Natural killer cell (primary cell): ENCODE measurements at regions not wholly inside any gene's neighbourhood (a gene's known extent, or its start where the extent isn't known, plus 50 kb on each side); places are given as distances from the start of the nearest gene placed in this dataset.

Source experiments
- ATAC-seq, 3 donors: fragments of 150-1000 bp in 2 of 3; fragments of 200-7000 bp in 1 of 3; cut with Tn5 transposase; 1 replicate in 1 of 3; 2 replicates in 2 of 3; pipeline ENCODE4 v1.10.0; 2021; ENCODE audit warnings: mild to moderate bottlenecking in 2 of 3, moderate library complexity in 2 of 3
- DNase-seq, 2 donors: peaks; one replicate each; pipeline versions ENCODE4 v3.0.0 to v3.0.0-alpha.2; 2013 to 2021; ENCODE audit warnings: mixed read lengths in 1 of 2
- H3K27ac ChIP-seq: one replicate; pipeline ENCODE4 v1.5.1; 2013; ENCODE audit warnings: mild to moderate bottlenecking, low read length
- H3K27me3 ChIP-seq: one replicate; pipeline ENCODE4 v1.6.1; 2013; ENCODE audit warnings: low read length; ENCODE audit not compliant: control insufficient read depth, insufficient read depth
- H3K36me3 ChIP-seq: one replicate; pipeline ENCODE4 v1.6.1; 2013; ENCODE audit warnings: low read length; ENCODE audit not compliant: control insufficient read depth, insufficient read depth
- H3K4me1 ChIP-seq: one replicate; pipeline ENCODE4 v1.6.1; 2013; ENCODE audit warnings: low read length; ENCODE audit not compliant: control insufficient read depth, insufficient read depth
- H3K4me3 ChIP-seq: one replicate; pipeline ENCODE4 v1.5.1; 2013; ENCODE audit warnings: low read length
- H3K9me3 ChIP-seq: one replicate; pipeline ENCODE4 v1.6.1; 2013; ENCODE audit warnings: low read length; ENCODE audit not compliant: control insufficient read depth, insufficient read depth
- H3K27ac Mint-ChIP-seq, 2 donors: one replicate each; pipeline ENCODE4 v1.8.0; 2022; ENCODE audit warnings: mild to moderate bottlenecking in 2 of 2, mixed read lengths in 2 of 2, moderate library complexity in 1 of 2
- H3K27me3 Mint-ChIP-seq, 2 donors: one replicate each; pipeline ENCODE4 v1.8.0; 2022; ENCODE audit warnings: low read depth in 2 of 2, mixed read lengths in 2 of 2
- H3K36me3 Mint-ChIP-seq: one replicate; pipeline ENCODE4 v1.8.0; 2022; ENCODE audit warnings: mixed read lengths
- H3K4me1 Mint-ChIP-seq, 2 donors: one replicate each; pipeline ENCODE4 v1.8.0; 2022; ENCODE audit warnings: mixed read lengths in 2 of 2
- H3K4me3 Mint-ChIP-seq: one replicate; pipeline ENCODE4 v1.8.0; 2022; ENCODE audit warnings: mild to moderate bottlenecking, moderate library complexity, mixed read lengths
- H3K9me3 Mint-ChIP-seq, 2 donors: one replicate each; pipeline ENCODE4 v1.8.0; 2022; ENCODE audit warnings: mixed read lengths in 2 of 2
- CTCF ChIP-seq: fragments of 200-600 bp; IDR thresholded peaks from one replicate; pipeline ENCODE4 v1.8.0; 2022; ENCODE audit warnings: antibody characterized with exemption
- WGBS: methylation state at CpG from one replicate; pipeline ENCODE4 v1.1.7; 2013; ENCODE audit warnings: missing lambda C conversion rate; ENCODE audit not compliant: insufficient coverage; 5-methylcytosine and 5-hydroxymethylcytosine counted together
- intact Hi-C: fragments of 100-400 bp; cut with micrococcal nuclease; formaldehyde crosslinking; loops from one replicate; pipeline ENCODE4 v1.14.2; 2022

- no peaks in the 10 kb centered on the region for H3K36me3 Mint-ChIP-seq
- intact Hi-C loops, result no loop called here
- H3K27me3 Mint-ChIP-seq, result peaks cover 13 to 15% of the 10 kb centered on the region in 2 donors
- H3K4me1 Mint-ChIP-seq, result no peaks in the 10 kb centered on the region
- H3K27ac Mint-ChIP-seq, result no peak overlapping the region
- no peak overlapping the region for H3K4me3 Mint-ChIP-seq
- no peak for DNase-seq
- no peaks in the 10 kb centered on the region for H3K27me3 ChIP-seq
- H3K4me1 ChIP-seq, result no peaks in the 10 kb centered on the region
- no peaks in the 10 kb centered on the region for H3K9me3 Mint-ChIP-seq
- no peak for TF ChIP-seq CTCF
- no peak overlapping the region for H3K27ac ChIP-seq
- no peaks in the 10 kb centered on the region for H3K9me3 ChIP-seq
- no peaks in the 10 kb centered on the region for H3K36me3 ChIP-seq
- no peak overlapping the region for H3K4me3 ChIP-seq
- no peak for ATAC-seq
Observed at GRCh38 chr5:74233091-74233490, 407.4 kb downstream of the ENC1 start.

- 79% methylated on average over 2 of the region's 2 CpGs for WGBS
Observed at GRCh38 chr5:74232276-74232675, 408.3 kb downstream of the ENC1 start.

DNA sequence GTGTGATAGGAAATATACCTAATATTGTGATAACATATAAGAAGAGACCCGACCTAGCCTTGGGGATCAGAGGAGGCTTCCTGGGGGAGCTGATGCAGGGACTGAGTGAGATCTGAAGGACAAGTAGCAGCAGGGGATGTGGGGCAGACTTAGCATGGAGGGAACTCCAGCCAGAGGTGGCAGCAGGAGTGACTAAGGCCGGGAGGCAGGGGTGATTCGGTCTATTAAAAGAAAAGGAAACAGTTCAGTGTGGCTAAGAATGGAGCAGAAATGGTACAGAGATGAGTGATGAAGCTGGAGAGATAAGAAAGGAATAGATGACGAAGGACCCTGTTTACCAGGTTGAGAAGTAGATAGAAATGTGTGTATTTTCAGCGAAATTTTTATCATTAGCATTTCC, 408.8 kb downstream of the ENC1 start:
- Histone ChIP-seq H3K27me3 (no peaks in the 10 kb centered on the region), H3K36me3 (no peaks in the 10 kb centered on the region), H3K4me3 (no peak overlapping the region), H3K27ac (no peak overlapping the region), H3K4me1 (no peaks in the 10 kb centered on the region), H3K9me3 (no peaks in the 10 kb centered on the region)
- TF ChIP-seq CTCF, result no peak
- no peaks in the 10 kb centered on the region for H3K4me1 Mint-ChIP-seq
- H3K27me3 Mint-ChIP-seq, result peaks cover 17 to 25% of the 10 kb centered on the region in 2 donors
- 79% methylated on average over 5 of the region's 5 CpGs for WGBS
- intact Hi-C loops, result no loop called here
- H3K4me3 Mint-ChIP-seq, result no peak overlapping the region
- no peaks in the 10 kb centered on the region for H3K36me3 Mint-ChIP-seq
- ATAC-seq, result no peak
- H3K27ac Mint-ChIP-seq, result no peak overlapping the region
- H3K9me3 Mint-ChIP-seq, result no peaks in the 10 kb centered on the region
- DNase-seq, result no peak

More at GRCh38 chr5:74232276-74232675, 408.3 kb downstream of the ENC1 start:
- Mint-ChIP-seq H3K27me3 (peaks cover 17 to 22% of the 10 kb centered on the region in 2 donors), H3K27ac (no peak overlapping the region), H3K4me3 (no peak overlapping the region), H3K9me3 (no peaks in the 10 kb centered on the region), H3K4me1 (no peaks in the 10 kb centered on the region), H3K36me3 (no peaks in the 10 kb centered on the region)
- DNase-seq (no peak), ATAC-seq (no peak)
- Histone ChIP-seq H3K27me3 (no peaks in the 10 kb centered on the region), H3K4me3 (no peak overlapping the region), H3K9me3 (no peaks in the 10 kb centered on the region), H3K36me3 (no peaks in the 10 kb centered on the region), H3K27ac (no peak overlapping the region), H3K4me1 (no peaks in the 10 kb centered on the region)
- TF ChIP-seq CTCF, result no peak
- intact Hi-C loops, result no loop called here

DNA sequence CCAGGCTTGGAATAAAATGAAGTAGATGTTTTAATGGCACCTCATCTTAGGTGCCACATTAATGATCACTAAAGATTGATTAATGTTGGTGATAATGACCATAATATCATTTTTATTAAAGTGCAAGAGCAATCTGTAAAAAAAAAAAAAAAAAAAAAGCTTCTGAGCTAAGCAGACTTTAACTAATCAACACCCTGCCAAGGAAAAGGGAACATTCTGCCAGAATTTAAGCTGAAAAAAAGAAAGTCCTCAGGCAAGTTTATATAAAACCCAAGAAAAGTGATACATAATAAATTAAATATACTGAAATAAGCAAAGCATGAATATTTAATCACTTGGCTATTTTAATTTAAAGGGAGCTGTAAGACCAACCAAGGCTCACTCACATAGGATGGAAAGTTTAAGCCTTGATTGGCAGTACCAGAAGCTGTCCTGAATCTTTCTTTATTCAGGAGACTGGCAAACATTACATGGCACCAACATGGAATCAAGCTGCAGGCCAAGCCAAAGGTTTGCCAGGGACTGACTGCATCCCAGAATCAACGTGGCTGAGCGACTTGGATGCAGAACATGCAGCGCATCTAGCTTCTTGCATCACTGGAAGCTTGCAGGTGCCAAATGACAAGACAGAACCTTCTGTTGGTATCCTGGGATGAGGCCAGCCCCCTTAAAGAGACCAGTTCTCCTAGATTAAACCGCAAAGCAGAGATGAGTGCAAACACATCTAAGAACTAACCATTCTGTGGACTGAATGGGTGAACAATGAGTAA, 413.6 kb downstream of the ENC1 start:
- H3K9me3 Mint-ChIP-seq, result no peaks in the 10 kb centered on the region

More for the DNA sequence above, 413.6 kb downstream of the ENC1 start:
- DNase-seq, result no peak
- ATAC-seq, result no peak
- no peaks in the 10 kb centered on the region for H3K27me3 ChIP-seq
- H3K36me3 ChIP-seq, result no peaks in the 10 kb centered on the region
- H3K27ac ChIP-seq, result no peak overlapping the region
- H3K4me1 Mint-ChIP-seq, result no peaks in the 10 kb centered on the region
- no peaks in the 10 kb centered on the region for H3K9me3 ChIP-seq
- peaks cover 17 to 30% of the 10 kb centered on the region in 2 donors for H3K27me3 Mint-ChIP-seq
- H3K4me1 ChIP-seq, result no peaks in the 10 kb centered on the region
- 61% methylated on average over 4 of the region's 4 CpGs for WGBS
- intact Hi-C loops, result no loop called here
- no peaks in the 10 kb centered on the region for H3K36me3 Mint-ChIP-seq
- no peak overlapping the region for H3K27ac Mint-ChIP-seq
- H3K4me3 Mint-ChIP-seq, result no peak overlapping the region
- TF ChIP-seq CTCF, result no peak
- no peak overlapping the region for H3K4me3 ChIP-seq
